ENCODE measurements at regions not wholly inside any gene's neighbourhood (a gene's known extent, or its start where the extent isn't known, plus 50 kb on each side); places are given as distances from the start of the nearest gene placed in this dataset.

DNA sequence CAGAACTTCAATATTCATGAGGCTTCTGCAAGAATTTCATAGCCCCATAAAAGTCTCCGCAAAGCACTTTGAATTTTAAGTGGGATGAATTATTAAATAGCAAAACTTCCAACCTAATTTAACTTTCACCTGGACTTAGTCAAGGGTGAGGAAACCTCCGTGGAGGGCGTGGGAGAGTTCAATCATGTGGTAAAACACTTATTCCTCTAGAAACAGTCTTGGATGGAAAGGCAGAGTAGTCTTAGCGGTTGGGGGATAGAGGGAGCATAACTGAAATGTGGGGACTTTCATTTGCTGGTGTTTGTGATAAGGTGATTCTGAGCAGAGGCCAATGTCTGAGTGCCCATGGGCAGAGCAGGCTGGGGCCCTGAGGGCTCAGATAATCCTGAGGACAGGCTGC lies 241.9 kb downstream of the IRX1 start:
- Histone ChIP-seq H3K4me2 (ENCODE audit: insufficient read depth, low read length) (no peak overlapping the region), H3K79me2 (ENCODE audit: control insufficient read depth, insufficient read depth, low read length) (no peaks in the 10 kb centered on the region), H2AFZ (ENCODE audit: low read depth, low read length) (no peak overlapping the region), H3K9me1 (replicated peaks; ENCODE audit: control insufficient read depth, extremely low read depth, insufficient read depth, low read length) (no peaks in the 10 kb centered on the region), H3K27me3 (ENCODE audit: control insufficient read depth in 2 of 2, insufficient read depth in 2 of 2, low read length in 2 of 2) (no peaks in the 10 kb centered on the region), H3K36me3 (ENCODE audit: control insufficient read depth in 2 of 2, extremely low read depth in 1 of 2, insufficient read depth in 2 of 2, low read length in 2 of 2) (no peaks in the 10 kb centered on the region), H3K4me3 (replicated peaks in 1 of 3; ENCODE audit: insufficient read depth in 1 of 3, low read depth in 1 of 3, low read length in 3 of 3) (no peak overlapping the region), H3K9me3 (replicated peaks; ENCODE audit: control insufficient read depth, insufficient read depth, low read length) (peaks cover under 1% of the 10 kb centered on the region), H3K4me1 (ENCODE audit: control insufficient read depth, extremely low read depth, insufficient read depth, low read length) (no peaks in the 10 kb centered on the region), H3K9ac (replicated peaks; ENCODE audit: extremely low read depth, insufficient read depth, low read length) (no peak overlapping the region), H3K27ac (ENCODE audit: insufficient read depth, low read depth, low read length) (no peak overlapping the region), H4K20me1 (replicated peaks; ENCODE audit: control insufficient read depth, extremely low read depth, insufficient read depth, low read length) (no peaks in the 10 kb centered on the region)
- ChIA-PET CTCF (no interaction called here), POLR2A (no interaction called here)
- FAIRE-seq = no peak
- dilution Hi-C loops (cut with MboI; ENCODE audit: extremely low pct_ligation_motif_present, low sequenced_read_pairs) = no loop called here
- TF ChIP-seq GATA2 (IDR thresholded peaks at IDR 0.05; ENCODE audit: insufficient read depth, insufficient read length, low read depth, low read length) (no peak), POLR2A (IDR thresholded peaks at IDR 0.05; ENCODE audit: low read depth, low read length) (no peak), FOS (IDR thresholded peaks at IDR 0.05; ENCODE audit: borderline replicate concordance, insufficient read depth, low read length) (no peak), EZH2 (IDR thresholded peaks at IDR 0.05; ENCODE audit: borderline replicate concordance, low read depth, low read length, severe bottlenecking) (no peak), MYC (IDR thresholded peaks at IDR 0.05; ENCODE audit: low read depth, low read length) (no peak), POLR2AphosphoS5 (IDR thresholded peaks at IDR 0.05; ENCODE audit: insufficient read depth, low read depth, low read length) (no peak), JUN (IDR thresholded peaks at IDR 0.05; ENCODE audit: borderline replicate concordance, insufficient read depth, insufficient read length, low read depth) (no peak)
- TF ChIP-seq, protein P1, sequence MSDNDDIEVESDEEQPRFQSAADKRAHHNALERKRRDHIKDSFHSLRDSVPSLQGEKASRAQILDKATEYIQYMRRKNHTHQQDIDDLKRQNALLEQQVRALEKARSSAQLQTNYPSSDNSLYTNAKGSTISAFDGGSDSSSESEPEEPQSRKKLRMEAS (IDR thresholded peaks at IDR 0.05; ENCODE audit: insufficient read depth, insufficient read length) = no peak
- TF ChIP-seq, protein P2, sequence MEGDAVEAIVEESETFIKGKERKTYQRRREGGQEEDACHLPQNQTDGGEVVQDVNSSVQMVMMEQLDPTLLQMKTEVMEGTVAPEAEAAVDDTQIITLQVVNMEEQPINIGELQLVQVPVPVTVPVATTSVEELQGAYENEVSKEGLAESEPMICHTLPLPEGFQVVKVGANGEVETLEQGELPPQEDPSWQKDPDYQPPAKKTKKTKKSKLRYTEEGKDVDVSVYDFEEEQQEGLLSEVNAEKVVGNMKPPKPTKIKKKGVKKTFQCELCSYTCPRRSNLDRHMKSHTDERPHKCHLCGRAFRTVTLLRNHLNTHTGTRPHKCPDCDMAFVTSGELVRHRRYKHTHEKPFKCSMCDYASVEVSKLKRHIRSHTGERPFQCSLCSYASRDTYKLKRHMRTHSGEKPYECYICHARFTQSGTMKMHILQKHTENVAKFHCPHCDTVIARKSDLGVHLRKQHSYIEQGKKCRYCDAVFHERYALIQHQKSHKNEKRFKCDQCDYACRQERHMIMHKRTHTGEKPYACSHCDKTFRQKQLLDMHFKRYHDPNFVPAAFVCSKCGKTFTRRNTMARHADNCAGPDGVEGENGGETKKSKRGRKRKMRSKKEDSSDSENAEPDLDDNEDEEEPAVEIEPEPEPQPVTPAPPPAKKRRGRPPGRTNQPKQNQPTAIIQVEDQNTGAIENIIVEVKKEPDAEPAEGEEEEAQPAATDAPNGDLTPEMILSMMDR (IDR thresholded peaks at IDR 0.05; ENCODE audit: extremely low read depth in 1 of 2, insufficient read depth in 1 of 2, low read depth in 1 of 2, low read length in 2 of 2) = no peak
- no TSS peak for BruUV-seq (replicated peaks)
- DNase-seq (ENCODE audit: low read depth, low spot score) = no peak
- intact Hi-C loops (cut with micrococcal nuclease) = no loop called here
